ENCODE measurements at regions not wholly inside any gene's neighbourhood (a gene's known extent, or its start where the extent isn't known, plus 50 kb on each side); places are given as distances from the start of the nearest gene placed in this dataset.
"Not testable (repeated sequence)": the region's sequence is repeated elsewhere in the genome, so short reads cannot be mapped to it uniquely, and the experiment has no call there.

DNA sequence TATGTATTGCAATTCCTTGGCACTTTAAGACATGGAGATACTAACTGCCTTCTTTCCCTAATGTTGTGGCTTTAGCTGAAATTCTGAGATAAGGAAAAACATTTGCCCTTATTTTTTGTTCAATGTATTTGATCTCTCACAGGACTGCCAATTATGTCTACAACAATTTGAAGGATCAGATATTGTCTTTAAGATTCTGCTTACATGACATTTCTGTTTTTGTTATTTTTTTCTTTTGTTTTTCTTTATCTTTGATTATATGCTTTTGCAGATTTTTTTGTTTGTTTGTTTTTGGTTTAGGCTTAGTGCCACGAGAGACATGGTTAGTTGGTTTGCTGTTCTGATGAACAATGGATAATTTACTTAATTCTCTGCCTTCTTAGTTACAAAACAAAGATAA, 303.3 kb downstream of the TECRL start:
- H3K4me1 Mint-ChIP-seq, result no peaks in the 10 kb centered on the region
- H3K27me3 Mint-ChIP-seq, result no peaks in the 10 kb centered on the region
- no peaks in the 10 kb centered on the region for H3K36me3 Mint-ChIP-seq
- no peak overlapping the region for H3K27ac Mint-ChIP-seq
- H3K4me3 Mint-ChIP-seq, result no peak overlapping the region
- H3K9me3 Mint-ChIP-seq, result peaks cover 0 to 8% (median 2%) of the 10 kb centered on the region in 3 donors

GRCh38 chr4:64095398-64095797, 313.9 kb downstream of the TECRL start:
- H3K9me3 Mint-ChIP-seq, result peaks cover 0 to 9% (median 2%) of the 10 kb centered on the region in 3 donors
- H3K27me3 Mint-ChIP-seq, result no peaks in the 10 kb centered on the region
- no peaks in the 10 kb centered on the region for H3K36me3 Mint-ChIP-seq
- H3K4me3 Mint-ChIP-seq, result no peak overlapping the region
- no peaks in the 10 kb centered on the region for H3K4me1 Mint-ChIP-seq
- H3K27ac Mint-ChIP-seq, result no peak overlapping the region

DNA sequence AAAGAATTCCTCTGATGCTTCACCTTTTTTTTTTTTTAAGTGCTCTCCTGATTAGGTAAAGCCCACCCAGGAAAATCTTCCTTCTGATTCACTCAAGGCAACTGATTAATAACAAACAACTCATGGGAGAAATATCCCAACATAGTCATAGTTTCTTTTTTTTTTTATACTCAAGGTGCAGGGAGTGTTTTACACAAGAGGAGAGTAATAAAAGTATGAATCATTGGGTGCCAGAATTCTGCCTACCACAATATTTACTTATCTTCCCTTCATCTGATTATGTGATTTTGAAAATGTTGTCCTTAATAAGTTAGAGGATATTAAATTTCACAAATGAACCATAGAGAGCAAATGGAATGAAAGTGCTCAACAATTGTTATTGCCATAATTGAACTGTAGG, 329.9 kb downstream of the TECRL start:
- peaks cover 2% of the 10 kb centered on the region for H3K36me3 Mint-ChIP-seq
- H3K27me3 Mint-ChIP-seq, result no peaks in the 10 kb centered on the region
- H3K4me3 Mint-ChIP-seq, result no peak overlapping the region
- peak overlapping the region in 1 of 3 donors; percentile 55 for H3K27ac Mint-ChIP-seq
- H3K9me3 Mint-ChIP-seq, result peaks cover 0 to 4% (median 2%) of the 10 kb centered on the region in 3 donors
- no peaks in the 10 kb centered on the region for H3K4me1 Mint-ChIP-seq

- Mint-ChIP-seq H3K4me1 (no peaks in the 10 kb centered on the region), H3K9me3 (peaks cover 0 to 3% (median 0%) of the 10 kb centered on the region in 3 donors), H3K27ac (no peak overlapping the region), H3K27me3 (no peaks in the 10 kb centered on the region), H3K36me3 (peaks cover 1% of the 10 kb centered on the region), H3K4me3 (no peak overlapping the region)
Observed at GRCh38 chr4:64068096-64068495, 341.2 kb downstream of the TECRL start.

GRCh38 chr4:64062991-64063390, 346.3 kb downstream of the TECRL start:
- Mint-ChIP-seq H3K27ac (no peak overlapping the region), H3K9me3 (peaks cover 0 to 1% (median 0%) of the 10 kb centered on the region in 3 donors), H3K4me3 (no peak overlapping the region), H3K4me1 (no peaks in the 10 kb centered on the region), H3K27me3 (no peaks in the 10 kb centered on the region), H3K36me3 (peaks cover 1% of the 10 kb centered on the region)

DNA sequence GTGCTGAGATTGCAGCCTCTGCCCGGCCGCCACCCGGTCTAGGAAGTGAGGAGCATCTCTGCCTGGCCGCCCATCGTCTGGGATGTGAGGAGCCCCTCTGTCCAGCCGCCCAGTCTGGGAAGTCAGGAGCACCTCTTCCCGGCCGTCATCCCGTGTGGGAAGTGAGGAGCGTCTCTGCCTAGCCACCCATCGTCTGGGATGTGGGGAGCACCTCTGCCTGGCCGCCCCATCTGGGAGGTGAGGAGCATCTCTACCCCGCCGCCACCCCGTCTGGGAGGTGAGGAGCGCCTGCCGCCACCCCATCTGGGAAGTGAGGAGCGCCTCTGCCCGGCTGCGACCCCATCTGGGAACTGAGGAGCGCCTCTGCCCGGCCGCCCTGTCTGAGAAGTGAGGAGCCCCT, 372.2 kb downstream of the TECRL start:
- H3K4me1 Mint-ChIP-seq, H3K4me3 Mint-ChIP-seq, H3K9me3 Mint-ChIP-seq, H3K27ac Mint-ChIP-seq, H3K36me3 Mint-ChIP-seq, H3K27me3 Mint-ChIP-seq: not testable (repeated sequence)

DNA sequence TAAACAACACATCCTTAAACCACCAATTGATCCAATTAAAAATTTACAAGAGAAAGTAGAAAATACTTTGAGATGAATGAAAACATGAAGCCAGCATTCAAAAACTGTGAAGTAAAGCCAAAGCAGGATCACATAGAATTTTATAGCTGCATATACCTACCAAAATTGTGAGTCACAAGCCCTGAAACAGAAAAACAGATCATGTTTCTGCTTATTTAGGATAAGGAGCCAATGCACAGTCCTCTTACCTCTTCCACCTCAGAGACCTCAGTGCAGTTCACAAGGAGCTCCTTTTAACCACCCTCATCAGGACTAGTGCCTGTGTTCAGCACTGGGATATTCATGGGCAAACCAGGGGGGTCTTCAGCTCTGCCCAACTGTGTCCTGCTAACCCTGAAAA, 386.7 kb downstream of the TECRL start:
- H3K36me3 Mint-ChIP-seq, result no peaks in the 10 kb centered on the region

DNA sequence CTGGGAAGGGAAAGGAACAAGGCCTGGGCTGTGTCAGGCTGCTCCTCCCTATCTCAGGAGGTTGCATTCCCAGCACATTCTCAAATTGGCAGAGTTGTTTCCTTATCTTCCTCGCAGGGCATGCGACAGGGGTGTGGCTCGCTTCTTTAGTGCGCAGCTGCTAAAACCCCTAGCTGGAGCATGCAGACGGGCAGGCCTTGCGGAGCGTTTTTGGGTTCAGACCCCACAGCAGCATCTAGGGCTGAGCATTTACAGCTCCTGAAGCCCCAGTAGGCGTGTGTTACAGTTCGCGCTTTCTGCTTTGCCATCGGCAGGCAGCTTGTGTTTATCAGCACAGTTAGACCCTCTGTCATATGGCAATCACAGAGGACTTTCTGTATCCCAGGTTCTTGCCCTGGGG, 392.4 kb downstream of the TECRL start:
- no peak overlapping the region for H3K27ac Mint-ChIP-seq
- peaks cover 6 to 9% (median 8%) of the 10 kb centered on the region in 3 donors for H3K9me3 Mint-ChIP-seq

More for the DNA sequence above, 386.7 kb downstream of the TECRL start:
- Mint-ChIP-seq H3K27ac (no peak overlapping the region), H3K27me3 (no peaks in the 10 kb centered on the region), H3K4me1 (no peaks in the 10 kb centered on the region), H3K9me3 (peaks cover 3 to 24% (median 7%) of the 10 kb centered on the region in 3 donors), H3K4me3 (no peak overlapping the region)

GRCh38 chr4:64014647-64015046, 394.6 kb downstream of the TECRL start:
- Mint-ChIP-seq H3K27me3 (no peaks in the 10 kb centered on the region), H3K4me1 (no peaks in the 10 kb centered on the region), H3K9me3 (peaks cover 3 to 9% (median 4%) of the 10 kb centered on the region in 3 donors), H3K4me3 (no peak overlapping the region), H3K36me3 (no peaks in the 10 kb centered on the region), H3K27ac (no peak overlapping the region)

More for the DNA sequence above, 392.4 kb downstream of the TECRL start:
- no peaks in the 10 kb centered on the region for H3K27me3 Mint-ChIP-seq
- H3K4me1 Mint-ChIP-seq, result no peaks in the 10 kb centered on the region
- H3K36me3 Mint-ChIP-seq, result no peaks in the 10 kb centered on the region
- H3K4me3 Mint-ChIP-seq, result no peak overlapping the region

- Mint-ChIP-seq H3K4me1 (no peaks in the 10 kb centered on the region), H3K27me3 (no peaks in the 10 kb centered on the region), H3K9me3 (peaks cover 2 to 9% (median 3%) of the 10 kb centered on the region in 3 donors), H3K27ac (no peak overlapping the region), H3K4me3 (no peak overlapping the region), H3K36me3 (no peaks in the 10 kb centered on the region)
Observed at GRCh38 chr4:64001229-64001898, 407.9 kb downstream of the TECRL start.

- Mint-ChIP-seq H3K36me3 (no peaks in the 10 kb centered on the region), H3K27me3 (no peaks in the 10 kb centered on the region), H3K27ac (no peak overlapping the region), H3K4me1 (no peaks in the 10 kb centered on the region), H3K9me3 (peaks cover 3 to 9% (median 4%) of the 10 kb centered on the region in 3 donors), H3K4me3 (no peak overlapping the region)
Observed at GRCh38 chr4:64000241-64000640, 409.0 kb downstream of the TECRL start.

GRCh38 chr4:63986253-63986652, 423.0 kb downstream of the TECRL start:
- H3K4me1 Mint-ChIP-seq, result no peaks in the 10 kb centered on the region
- H3K4me3 Mint-ChIP-seq, result no peak overlapping the region
- no peak overlapping the region for H3K27ac Mint-ChIP-seq
- no peaks in the 10 kb centered on the region for H3K27me3 Mint-ChIP-seq
- H3K36me3 Mint-ChIP-seq, result peaks cover 2% of the 10 kb centered on the region
- peaks cover 6 to 27% (median 10%) of the 10 kb centered on the region in 3 donors for H3K9me3 Mint-ChIP-seq

DNA sequence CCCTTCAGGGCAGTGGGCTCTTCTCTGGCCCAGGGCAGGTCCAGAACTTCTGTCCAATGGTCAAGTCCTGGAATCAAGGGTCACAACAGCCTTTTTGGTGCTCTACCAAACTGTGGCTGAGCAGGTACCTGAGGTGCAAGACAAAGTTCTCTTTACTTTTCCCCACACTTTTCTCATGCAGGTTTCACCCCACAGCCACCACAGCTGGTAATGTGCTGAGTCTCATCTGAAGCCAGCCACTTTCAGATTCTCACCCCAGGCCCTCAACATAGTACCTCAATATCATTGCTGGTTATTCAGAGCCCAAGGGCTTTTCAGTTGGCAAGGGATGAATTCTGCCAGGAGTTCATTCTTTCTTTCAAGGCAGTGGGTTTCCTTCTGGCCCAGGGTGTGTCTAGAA, 426.0 kb downstream of the TECRL start:
- peak overlapping the region in 1 of 4 donors; percentile 17 for H3K4me3 Mint-ChIP-seq
- H3K4me1 Mint-ChIP-seq, result no peaks in the 10 kb centered on the region
- H3K27ac Mint-ChIP-seq, result no peak overlapping the region
- peaks cover 6 to 13% (median 6%) of the 10 kb centered on the region in 3 donors for H3K9me3 Mint-ChIP-seq
- peaks cover 2% of the 10 kb centered on the region for H3K36me3 Mint-ChIP-seq
- H3K27me3 Mint-ChIP-seq, result no peaks in the 10 kb centered on the region

DNA sequence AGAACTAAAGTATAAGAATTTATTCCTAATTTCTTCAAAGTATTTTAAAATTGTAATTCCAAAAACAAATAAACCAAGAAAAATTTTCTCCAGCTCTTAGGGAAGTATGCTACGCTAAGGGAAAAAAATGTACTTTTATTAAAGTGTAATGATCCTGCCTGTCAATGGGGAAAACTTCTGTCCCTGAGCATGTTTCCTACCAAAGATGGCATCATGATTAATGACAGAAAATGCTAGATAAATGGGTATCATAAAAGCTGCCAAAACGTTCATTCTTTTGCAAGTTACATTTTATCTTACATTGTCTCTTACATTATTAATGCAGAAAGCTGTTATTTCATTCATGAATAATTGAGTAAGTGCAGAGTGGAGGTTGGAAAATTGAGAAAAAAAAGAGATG, 443.4 kb downstream of the TECRL start:
- no peak overlapping the region for H3K27ac Mint-ChIP-seq
- H3K36me3 Mint-ChIP-seq, result no peaks in the 10 kb centered on the region
- no peaks in the 10 kb centered on the region for H3K4me1 Mint-ChIP-seq
- no peaks in the 10 kb centered on the region for H3K27me3 Mint-ChIP-seq
- H3K4me3 Mint-ChIP-seq, result no peak overlapping the region
- H3K9me3 Mint-ChIP-seq, result peaks cover 0 to 7% (median 3%) of the 10 kb centered on the region in 3 donors

GRCh38 chr4:63942706-63943286, 466.5 kb downstream of the TECRL start:
- not testable (repeated sequence) for H3K4me3 Mint-ChIP-seq, H3K27me3 Mint-ChIP-seq

DNA sequence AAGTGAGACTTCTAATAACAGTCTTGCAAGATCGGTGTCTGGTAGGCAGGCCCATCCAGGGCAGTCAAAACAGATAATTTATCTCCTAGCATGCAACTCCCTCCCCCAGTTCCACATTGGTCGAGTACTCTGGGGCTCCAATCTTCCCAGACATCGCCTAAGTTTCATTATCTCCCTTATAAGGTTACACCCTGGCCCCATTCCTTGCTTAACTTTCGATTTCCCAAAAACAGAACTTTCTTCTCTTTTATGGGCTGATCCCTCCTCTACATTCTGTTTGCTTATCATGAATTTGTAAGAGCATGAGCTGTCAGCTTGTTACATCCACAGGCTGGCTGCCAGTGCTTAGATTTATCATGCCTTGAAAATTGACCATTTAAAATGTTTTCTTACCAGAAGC, 471.3 kb downstream of the TECRL start:
- Mint-ChIP-seq H3K9me3 (peaks cover 0 to 5% (median 3%) of the 10 kb centered on the region in 3 donors), H3K27ac (no peak overlapping the region), H3K4me1 (no peaks in the 10 kb centered on the region), H3K4me3 (no peak overlapping the region), H3K27me3 (no peaks in the 10 kb centered on the region), H3K36me3 (no peaks in the 10 kb centered on the region)

More at GRCh38 chr4:63942706-63943286, 466.5 kb downstream of the TECRL start:
- not testable (repeated sequence) for H3K27ac Mint-ChIP-seq, H3K4me1 Mint-ChIP-seq, H3K9me3 Mint-ChIP-seq, H3K36me3 Mint-ChIP-seq
